ENCODE measurements at regions not wholly inside any gene's neighbourhood (a gene's known extent, or its start where the extent isn't known, plus 50 kb on each side); places are given as distances from the start of the nearest gene placed in this dataset.

- DNase-seq (ENCODE audit: low read depth in 2 of 2) = no peak
These were observed 168.4 kb upstream of the EDNRA start for GRCh38 chr4:147312376-147313046.

DNA sequence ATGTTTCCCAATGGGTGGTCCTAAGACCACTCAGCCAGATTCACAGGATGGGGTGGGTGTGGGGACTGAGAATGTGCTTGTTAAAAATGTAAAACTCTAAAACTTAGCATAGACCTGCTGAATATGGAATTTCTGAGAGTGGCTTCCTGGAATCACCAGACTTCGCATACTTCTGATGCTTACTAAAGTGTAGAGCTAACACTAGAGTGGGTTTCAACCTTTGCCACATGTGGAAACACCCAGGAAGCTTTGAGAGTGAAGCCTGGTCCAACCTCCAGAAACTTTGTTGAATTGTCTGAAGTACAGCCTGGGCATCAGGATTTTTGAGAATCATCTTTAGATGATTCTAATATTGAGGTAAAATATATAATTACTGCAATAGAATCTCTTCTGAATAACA, 167.8 kb upstream of the EDNRA start:
- DNase-seq (ENCODE audit: low read depth in 2 of 2) = no peak

- no peak for DNase-seq (ENCODE audit: low read depth in 2 of 2)
These were observed 162.3 kb upstream of the EDNRA start for GRCh38 chr4:147318586-147318985.

- no peak for DNase-seq (ENCODE audit: low read depth in 2 of 2)
These were observed 155.3 kb upstream of the EDNRA start for GRCh38 chr4:147325571-147325981.

- no peak for DNase-seq (ENCODE audit: low read depth in 2 of 2)
These were observed 154.3 kb upstream of the EDNRA start for GRCh38 chr4:147326591-147326990.

DNA sequence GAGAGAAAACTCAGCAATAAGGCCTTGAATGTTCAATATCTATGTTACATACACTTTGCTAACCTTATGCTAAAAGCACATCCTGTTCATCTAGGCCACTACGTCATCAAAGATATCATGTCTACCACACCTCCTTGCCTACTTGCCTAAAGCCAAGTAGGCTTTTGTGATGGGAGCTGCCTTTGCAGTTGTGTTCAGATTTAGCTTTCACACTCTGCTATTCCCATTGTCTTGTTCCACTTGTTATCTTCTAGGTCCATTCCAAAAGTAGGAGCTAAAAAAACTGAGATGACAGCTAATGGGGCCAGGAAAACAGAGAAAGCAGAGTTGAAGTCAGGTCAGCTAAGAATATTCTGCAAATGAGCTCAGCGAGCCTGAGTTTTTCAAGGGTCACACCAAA, 153.6 kb upstream of the EDNRA start:
- no peak for DNase-seq (ENCODE audit: low read depth in 2 of 2)

DNA sequence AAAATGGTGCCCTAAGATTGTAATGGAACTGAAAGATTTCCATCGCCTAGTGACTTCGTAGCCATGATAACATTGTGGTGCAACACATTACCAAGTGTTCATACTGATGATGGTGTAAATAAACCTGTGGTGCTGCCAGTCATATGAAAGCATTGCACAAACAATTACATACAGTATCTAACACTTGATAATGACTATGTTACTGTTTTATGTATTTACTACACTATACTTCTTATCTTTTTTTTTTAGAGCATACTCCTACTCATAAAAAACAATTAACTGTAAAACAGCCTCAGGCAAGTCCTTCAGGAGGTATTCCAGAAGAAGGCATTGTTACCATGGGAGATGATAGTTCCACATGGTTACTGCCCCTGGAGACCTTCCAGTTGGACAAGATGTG, 152.7 kb upstream of the EDNRA start:
- no peak for DNase-seq (ENCODE audit: low read depth in 2 of 2)

DNA sequence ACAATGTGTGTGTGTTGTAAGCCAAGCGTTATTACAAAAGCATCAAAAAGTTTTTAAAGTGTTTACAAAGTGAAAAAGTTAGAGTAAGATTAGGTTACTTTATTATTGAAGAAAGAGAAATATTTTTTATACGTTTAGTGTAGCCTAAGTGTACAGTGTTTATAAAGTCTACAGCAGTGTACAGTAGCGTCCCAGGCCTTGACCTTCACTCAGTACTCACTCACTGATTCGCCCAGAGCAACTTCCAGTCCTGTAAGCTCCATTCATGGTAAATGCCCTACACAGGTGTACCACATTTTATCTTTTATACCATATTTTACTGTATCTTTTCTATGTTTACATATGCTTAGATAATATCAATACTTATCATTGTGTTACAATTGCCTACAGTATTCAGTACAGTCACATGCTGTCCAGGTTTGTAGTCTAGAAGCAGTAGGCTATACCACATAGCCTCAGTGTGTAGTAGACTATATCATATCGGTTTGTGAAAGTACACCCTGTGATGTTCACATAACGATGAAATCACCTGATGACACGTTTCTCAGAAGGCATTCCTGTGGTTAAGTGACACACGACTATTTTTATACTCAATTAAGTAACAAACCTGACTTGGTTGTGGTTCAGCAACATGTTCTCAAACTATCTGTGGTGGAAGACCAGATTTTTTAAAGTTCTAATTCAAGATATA, 152.0 kb upstream of the EDNRA start:
- DNase-seq (ENCODE audit: low read depth in 2 of 2) = no peak

GRCh38 chr4:147332091-147332490, 148.8 kb upstream of the EDNRA start:
- DNase-seq (ENCODE audit: low read depth in 2 of 2) = no peak

- DNase-seq (ENCODE audit: low read depth in 2 of 2) = no peak
These were observed 146.4 kb upstream of the EDNRA start for GRCh38 chr4:147334478-147334877.

DNA sequence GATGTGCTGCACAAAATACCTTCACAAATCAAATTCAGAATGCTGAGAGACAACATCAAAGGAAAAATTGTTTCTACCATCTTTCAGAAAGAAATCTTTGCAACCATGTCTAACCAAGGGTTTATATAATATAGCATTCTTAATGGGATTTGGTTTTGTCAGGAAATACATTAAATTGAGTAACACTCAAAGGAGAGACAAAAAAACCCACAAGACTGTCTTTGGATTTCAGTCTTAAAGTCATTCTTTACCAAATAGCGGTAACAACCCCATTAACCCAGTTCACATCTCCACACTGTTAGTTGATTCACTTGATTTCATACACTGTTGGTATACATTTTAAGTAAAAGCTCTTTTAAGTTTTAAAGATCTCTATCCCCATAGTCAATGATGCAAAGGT, 145.7 kb upstream of the EDNRA start:
- no peak for DNase-seq (ENCODE audit: low read depth in 2 of 2)

DNA sequence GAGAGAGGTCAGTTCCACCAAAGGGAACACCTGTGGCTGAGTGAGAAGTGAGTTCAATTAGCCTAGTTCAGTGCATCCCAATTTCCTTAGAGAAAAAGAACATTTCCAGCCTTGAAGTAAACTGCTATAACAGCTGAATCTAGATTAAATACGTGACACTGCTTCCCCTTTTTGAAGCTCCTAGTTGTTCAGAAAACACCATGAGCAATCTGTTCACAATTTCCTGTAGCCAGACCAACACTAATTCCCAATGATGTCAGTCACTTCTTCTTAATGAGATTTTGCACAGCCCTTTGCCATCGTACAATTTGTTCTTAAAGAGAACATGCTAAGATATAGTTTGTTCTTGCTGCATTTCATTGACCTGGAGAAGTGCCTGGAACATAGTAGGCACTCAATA, 144.6 kb upstream of the EDNRA start:
- no peak for DNase-seq (ENCODE audit: low read depth in 2 of 2)

DNA sequence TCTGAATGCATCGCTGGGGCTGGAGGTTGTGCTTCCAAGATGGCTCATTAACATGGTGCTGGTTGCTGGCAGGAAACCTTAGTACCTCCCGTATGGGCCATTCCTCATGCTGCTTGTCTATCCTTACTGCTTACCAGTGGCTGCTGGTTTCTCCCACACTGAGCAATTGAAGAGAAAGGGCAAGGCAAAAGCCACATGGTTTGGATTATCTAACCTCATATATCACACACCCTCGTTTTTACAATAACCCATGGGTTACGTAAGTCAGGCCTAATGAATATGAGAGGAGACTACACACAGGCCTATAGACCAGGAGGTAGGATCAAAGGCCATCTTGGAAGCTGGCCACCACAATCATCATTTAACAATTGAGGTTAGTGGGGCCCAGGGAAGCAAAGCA, 141.8 kb upstream of the EDNRA start:
- DNase-seq (ENCODE audit: low read depth in 2 of 2) = no peak

DNA sequence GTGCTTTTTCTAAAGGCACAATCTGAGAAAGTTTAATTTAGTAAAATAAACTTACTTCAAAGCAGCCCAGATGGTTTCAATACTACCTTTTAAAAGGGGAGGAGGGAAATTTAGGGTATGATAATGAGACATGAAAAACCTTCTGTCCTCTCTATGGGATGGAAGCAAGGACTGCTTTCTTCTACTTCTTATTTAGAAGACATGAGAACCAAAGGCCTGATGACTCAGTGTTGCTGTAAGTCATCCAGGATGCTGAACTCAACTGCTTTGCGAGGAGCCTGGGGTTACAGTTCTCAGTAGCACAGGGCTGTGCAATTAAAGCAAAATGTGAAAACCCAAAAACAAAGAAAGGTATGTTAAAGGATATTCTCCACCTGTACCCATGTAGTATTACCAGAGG, 140.8 kb upstream of the EDNRA start:
- no peak for DNase-seq (ENCODE audit: low read depth in 2 of 2)

DNA sequence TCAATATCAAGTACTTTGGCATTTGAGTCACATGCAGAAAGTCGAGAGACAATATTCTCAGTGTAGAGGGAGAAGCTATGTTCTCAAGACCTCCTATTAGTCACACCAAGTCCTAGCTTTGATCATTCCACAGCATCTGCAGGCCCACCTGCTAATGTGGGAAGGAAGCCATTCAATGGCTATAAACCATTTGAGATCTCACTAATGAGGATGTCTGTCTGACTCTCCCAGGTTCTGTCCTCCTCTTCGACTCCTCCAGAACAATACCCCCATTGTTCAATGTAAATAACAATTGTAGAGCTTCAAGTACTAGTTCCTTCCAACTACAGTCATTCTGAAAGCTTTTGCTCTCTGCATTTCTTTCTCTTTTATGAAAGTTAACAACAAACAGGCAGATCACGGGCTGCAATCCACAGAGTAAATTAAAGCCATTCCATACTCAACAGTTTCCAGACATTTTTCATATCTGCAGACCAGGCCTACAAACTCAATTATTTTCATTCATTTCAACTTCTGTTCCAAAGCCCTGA, 140.2 kb upstream of the EDNRA start:
- no peak for DNase-seq (ENCODE audit: low read depth in 2 of 2)

DNA sequence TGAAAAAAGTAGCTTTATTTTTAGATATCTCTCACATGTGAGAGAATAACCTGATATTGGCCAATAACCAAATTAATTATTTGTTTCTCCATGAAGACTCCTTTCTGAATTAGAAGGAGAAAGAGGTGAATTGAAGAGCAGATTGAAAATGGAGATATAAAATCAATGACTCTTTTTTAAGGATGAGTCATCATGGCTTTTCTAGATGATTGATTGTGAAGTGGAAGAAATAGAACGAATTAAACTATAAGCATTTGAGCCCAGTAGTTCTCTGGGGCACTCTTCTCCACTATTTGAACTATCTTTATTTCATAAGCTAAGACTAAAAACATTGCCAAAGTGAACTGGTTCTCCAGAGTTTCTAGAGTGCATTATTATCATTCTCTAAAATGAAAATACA, 137.2 kb upstream of the EDNRA start:
- no peak for DNase-seq (ENCODE audit: low read depth in 2 of 2)

DNA sequence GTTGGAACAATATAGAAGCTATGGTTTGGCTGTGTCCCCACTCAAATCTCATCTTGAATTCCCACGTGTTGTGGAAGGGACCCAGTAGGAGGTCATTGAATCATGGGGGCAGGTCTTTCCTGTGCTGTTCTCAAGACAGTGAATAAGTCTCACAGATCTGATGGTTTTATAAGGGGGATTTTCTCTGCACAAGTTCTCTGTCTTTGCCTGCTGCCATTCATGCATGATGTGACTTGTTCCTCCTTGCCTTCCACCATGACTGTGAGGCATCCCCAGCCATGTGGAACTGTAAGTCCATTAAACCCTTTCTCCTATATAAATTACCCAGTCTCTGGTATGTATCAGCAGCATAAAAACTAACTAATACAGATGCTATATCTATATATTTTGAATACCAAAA, 135.2 kb upstream of the EDNRA start:
- DNase-seq (ENCODE audit: low read depth in 2 of 2) = no peak

DNA sequence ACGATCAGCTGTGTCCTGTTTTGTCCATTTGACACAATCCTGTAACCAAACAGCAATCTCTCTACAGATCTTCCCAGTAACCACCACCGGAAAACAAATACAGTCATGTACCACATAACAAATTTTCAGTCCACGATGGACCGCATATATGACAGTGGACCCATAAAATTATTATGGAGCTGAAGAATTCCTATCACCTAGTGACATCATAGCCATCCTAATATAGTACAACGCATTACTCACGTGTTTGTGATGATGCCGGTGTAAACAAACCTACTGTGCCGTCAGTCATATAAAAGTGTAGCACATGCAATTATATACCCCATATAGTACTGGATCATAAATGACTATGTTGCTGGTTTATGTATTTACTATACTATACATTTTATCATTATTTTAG, 133.7 kb upstream of the EDNRA start:
- no peak for DNase-seq (ENCODE audit: low read depth in 2 of 2)

GRCh38 chr4:147349193-147349592, 131.7 kb upstream of the EDNRA start:
- no peak for DNase-seq (ENCODE audit: low read depth in 2 of 2)

- DNase-seq (ENCODE audit: low read depth in 2 of 2) = no peak
These were observed 129.7 kb upstream of the EDNRA start for GRCh38 chr4:147351083-147351787.

DNA sequence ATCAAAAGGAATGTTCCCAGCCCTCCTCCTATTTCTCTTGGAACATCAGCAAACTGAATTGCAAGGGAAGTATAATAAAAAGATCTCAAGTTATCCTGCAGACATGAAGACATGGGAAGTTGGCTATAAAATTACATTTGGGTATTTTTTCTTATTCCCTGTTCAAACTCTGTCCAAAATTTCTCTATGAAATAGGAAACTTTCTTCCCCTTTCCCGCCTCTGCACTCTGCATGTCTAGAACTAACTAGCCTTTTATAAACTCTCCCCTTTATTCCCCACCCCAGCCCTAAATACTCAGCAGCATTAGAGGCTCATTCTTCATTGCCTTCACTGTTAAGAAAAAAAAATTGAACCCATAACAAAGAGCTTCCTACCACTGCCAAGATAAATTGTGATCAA, 126.7 kb upstream of the EDNRA start:
- no peak for DNase-seq (ENCODE audit: low read depth in 2 of 2)

GRCh38 chr4:147355032-147355656, 125.8 kb upstream of the EDNRA start:
- no peak for DNase-seq (ENCODE audit: low read depth in 2 of 2)
